ENCODE measurements at regions not wholly inside any gene's neighbourhood (a gene's known extent, or its start where the extent isn't known, plus 50 kb on each side); places are given as distances from the start of the nearest gene placed in this dataset.

DNA sequence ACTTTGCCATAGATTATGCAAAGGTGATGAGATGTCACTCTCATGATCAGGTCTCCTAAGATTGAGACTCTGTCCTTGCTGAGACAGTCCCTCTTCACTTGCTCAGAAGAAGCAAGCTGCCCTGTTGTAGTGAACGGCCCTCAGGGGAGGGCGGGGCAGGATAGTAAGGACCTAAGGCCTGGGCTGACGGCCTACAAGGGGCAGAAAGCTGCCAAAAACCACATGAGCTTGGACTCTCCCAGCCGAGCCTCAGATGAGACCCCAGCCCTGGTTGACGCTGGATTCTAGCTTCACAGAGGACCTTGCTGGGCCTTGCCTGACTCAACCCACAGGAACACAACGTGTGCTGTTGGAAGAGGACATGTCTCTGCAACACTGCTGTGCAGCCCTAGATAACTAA, 1182.5 kb downstream of the TBC1D22A start:
- TF ChIP-seq GATA3 (IDR thresholded peaks at IDR 0.05; ENCODE audit: low read depth, low read length) (no peak), GATA2 (IDR thresholded peaks at IDR 0.05; ENCODE audit: low read depth, low read length) (no peak)
